DMS79 (cell line): ENCODE measurements at regions not wholly inside any gene's neighbourhood (a gene's known extent, or its start where the extent isn't known, plus 50 kb on each side); places are given as distances from the start of the nearest gene placed in this dataset.

Experiments
- DNase-seq: peaks from one replicate; lab custom pipeline; 2025; lab: John Stamatoyannopoulos, UW

DNA sequence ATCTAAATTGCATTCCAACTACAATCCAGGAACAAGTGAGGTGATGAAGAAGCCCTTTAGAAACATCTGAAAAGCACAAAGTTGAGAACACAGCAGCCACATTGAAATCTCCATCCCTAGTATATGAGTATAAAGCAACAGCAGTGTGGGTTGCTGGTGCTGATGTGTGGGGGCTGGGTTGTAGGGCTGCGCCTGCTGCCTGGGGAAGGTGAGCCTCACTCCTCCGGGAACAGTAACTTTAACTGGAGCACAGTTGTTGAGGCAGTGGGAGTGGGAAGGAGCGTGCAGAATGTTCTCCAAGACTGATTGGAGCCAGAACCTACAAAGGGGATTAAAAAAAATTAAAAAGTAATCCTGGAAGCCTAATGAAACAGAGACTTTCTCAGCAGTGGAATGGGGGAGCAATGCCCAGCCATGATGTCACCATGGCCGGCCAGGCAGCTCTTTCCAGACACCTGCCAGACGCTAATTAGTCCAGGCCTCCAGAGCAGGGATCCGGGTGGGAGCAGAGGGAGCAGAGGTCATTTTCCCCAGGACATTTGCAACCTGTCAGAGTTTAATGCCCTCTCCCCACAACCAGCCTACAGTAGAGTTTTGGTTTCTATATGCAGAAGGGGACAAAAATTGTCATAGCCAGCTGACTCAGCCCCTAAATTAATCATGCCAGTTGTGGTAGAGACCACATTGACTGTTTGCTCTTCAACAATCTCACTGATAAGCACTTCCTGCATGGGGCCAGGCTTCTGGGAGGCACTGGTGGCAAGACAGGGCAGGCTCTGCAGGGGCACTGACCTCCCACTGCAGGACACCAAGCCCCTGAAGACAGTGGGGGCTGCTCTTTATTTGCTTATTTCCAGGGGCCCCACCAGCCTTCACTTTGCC is 133.0 kb upstream of the ZNF32 start:
- DNase-seq = no peak

GRCh38 chr10:43778571-43778970 is 129.9 kb upstream of the ZNF32 start:
- DNase-seq = no peak

DNA sequence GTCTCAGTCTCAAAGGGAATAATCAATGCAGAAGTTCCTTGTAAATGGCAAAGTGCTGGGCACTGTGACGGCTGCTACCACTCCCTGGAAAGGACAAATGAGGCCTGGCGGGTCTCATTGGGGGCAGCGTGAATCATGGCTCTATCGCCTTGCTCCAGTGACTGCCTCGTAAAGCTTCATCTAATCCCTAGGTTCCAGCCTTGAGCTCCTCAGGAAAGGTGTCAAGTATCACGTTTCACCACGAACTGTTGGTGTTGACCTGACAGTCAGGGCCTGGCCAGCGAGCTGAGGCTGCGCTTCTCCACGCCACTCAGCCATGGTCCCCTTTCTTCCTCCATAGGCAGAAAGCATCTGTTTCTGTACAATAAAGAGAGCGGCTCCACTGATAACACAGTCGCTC is 126.7 kb upstream of the ZNF32 start:
- no peak for DNase-seq

DNA sequence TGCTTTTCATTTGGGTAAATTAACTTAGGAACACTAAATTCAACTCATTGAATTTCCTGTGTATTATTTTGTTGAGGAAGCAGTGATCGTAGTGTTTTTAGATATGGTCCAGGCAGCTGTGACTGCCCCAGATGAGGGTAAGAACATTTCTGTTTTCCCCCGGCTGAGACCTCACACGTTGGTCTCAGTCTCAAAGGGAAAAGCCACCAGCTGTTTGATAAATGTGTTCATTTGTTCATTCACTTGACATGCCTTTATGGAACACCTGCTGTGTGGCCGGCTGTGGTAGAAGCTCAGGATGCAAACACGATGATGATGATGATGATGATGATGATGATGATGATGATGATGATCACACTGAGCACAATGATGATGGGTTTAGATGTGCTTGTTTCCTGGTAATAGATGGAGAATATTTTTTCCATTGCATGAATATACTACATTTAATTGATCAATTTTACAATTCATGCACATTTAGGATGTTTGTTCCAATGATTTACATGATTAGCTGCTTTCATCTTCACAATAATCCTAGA is 125.6 kb upstream of the ZNF32 start:
- no peak for DNase-seq

GRCh38 chr10:43773736-43774135 is 125.1 kb upstream of the ZNF32 start:
- DNase-seq = no peak

DNA sequence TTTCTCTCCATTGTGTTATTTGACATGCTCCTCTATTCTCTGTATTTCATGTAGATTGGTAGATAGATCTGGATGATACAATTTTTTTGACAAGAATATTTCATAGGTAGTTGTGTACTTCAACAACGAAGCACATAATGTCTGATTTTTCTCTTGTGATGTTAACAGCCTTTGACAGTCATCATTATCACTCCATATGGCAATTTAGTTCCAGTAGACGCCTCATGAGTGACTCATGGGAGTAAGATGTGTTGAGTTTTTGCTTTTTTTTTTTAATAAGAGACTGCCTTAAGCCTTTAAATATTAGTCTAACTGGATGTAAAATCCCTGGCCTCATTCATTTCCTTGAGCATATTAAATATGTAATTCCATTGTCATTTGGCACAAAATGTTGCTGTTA is 123.5 kb upstream of the ZNF32 start:
- no peak for DNase-seq

GRCh38 chr10:43771675-43772074 is 123.0 kb upstream of the ZNF32 start:
- no peak for DNase-seq

DNA sequence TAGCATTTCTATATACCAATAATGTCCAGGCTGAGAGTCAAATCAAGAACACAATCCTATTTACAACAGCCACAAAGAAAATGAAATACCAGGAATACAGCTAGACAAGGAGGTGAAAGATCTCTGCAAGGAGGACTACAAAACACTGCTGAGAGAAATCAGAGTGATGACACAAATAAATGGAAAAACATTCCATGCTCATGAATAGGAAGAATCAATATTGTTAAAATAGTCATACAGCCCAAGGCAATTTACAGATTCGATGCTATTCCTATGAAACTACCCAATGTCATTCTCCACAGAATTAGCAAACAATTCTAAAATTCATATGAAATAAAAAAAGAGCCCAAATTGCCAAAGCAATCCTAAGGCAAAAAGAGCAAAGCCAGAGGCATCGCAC is 116.8 kb upstream of the ZNF32 start:
- DNase-seq = no peak

- DNase-seq = no peak
Observed at GRCh38 chr10:43763846-43764245, 115.2 kb upstream of the ZNF32 start.

- no peak for DNase-seq
Observed at GRCh38 chr10:43760514-43760913, 111.8 kb upstream of the ZNF32 start.

DNA sequence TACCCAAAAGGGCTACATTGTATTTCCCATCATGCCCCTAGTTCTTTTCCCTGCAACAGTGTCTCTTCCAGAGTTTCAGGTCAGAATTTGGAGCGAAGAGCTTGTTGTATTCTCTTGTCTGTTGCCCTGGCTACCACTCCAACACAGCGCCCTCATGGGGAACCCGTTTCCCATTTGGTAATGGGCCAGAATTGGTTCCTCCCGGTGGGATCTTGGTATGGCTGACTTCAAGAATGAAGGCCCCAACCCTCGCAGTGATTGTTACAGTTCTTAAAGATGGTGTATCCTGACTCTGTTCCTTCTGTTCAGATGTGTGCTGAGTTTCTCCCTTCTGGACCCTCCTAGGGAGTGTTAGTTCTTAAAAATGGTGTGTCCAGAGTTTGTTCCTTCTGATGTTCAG is 110.5 kb upstream of the ZNF32 start:
- no peak for DNase-seq

GRCh38 chr10:43756341-43756740 is 107.7 kb upstream of the ZNF32 start:
- DNase-seq = no peak

DNA sequence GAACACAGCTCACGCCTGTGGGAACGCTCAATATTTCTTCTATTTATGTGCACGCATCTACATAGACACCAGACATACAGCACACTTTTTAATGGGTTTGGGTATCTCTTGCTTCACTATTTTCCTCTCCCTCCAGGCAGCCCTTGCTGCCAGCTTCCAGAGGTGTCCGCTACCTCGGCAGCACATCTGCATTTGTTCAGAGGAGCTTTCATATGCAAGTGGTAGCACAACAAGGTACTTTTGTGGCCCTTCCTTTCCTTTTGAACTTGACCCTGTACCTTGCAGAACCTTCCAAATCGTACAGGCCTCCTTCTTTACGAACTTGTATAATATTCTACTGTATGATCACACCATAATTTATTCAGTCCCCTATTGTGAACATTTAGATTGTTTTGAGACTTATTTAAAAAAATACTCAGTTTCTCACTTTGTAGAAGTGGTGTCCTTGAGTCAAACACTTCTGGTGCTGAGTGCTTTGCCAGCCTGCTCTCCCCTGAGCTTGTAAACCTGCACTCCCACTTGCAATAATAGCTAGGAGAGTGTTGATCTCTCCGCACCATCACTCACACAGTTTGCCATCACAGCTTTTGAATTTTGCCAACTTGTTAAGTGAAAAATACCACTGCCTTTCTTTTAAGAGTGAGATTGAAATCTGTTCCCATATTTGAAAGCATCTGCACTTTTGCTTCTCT is 106.0 kb upstream of the ZNF32 start:
- no peak for DNase-seq

GRCh38 chr10:43753397-43754061 is 104.8 kb upstream of the ZNF32 start:
- no peak for DNase-seq

GRCh38 chr10:43752682-43753081 is 104.0 kb upstream of the ZNF32 start:
- no peak for DNase-seq

- DNase-seq = no peak
Observed at GRCh38 chr10:43751646-43752045, 103.0 kb upstream of the ZNF32 start.

- DNase-seq = no peak
Observed at GRCh38 chr10:43749940-43750552, 101.4 kb upstream of the ZNF32 start.

DNA sequence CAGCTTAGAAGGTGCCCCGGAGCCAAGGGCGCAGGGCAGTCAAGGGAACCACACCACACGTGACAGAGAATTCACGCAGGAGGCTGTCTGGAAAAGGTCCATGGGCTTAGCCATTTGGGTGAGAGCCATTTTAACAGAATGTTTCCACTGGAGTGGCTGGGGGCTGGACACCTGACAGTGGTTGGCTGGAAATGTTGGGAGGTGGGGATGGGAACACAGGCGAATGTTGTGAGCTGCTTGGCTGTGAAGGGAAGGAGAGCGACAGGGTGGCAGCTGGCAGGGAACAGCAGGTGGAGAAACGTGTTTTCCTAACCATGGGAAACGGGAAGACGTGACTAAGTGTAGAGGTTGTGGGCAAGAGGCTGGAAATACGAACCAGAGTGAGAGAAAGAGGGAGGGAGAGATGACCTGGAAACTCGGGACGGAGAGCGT is 100.5 kb upstream of the ZNF32 start:
- DNase-seq = no peak

DNA sequence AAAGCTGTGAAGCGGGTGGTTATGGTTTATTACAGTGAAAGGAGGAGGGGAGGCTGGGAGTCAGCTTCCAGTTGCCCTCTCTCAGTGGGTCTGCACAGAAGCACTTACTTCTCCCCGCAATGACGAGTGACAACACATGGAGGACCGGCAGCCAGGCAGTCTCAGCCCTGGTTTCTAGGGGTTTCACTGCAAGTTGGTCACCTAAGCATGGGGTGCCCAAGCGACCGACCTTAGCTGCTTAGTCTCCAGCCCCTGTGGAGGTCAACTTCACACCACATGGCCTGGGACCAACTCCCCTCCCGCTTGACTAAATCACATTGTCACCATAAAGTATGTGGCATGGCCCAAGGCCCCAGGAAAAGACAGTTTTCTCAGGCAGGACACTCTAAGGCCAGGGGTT is 99.9 kb upstream of the ZNF32 start:
- no peak for DNase-seq

DNA sequence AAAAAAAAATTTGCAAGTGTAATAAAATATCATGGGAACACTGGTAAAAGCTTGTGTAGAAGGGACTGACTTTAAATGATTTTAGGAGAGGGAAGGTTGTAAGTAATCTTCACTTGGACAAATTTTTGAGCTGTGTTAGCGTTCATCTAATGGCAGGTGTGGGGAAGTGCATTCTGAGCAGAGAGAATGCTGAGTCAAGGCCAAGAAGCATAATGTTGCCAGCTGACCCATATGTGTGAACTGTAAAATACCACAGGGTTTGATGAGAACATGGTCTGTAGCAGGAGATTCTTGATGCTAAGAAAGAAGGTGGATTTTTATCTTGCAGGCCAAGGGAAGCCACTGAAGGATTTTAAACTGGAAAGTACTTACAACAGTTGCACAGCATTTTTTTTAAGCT is 98.2 kb upstream of the ZNF32 start:
- DNase-seq = no peak

DNA sequence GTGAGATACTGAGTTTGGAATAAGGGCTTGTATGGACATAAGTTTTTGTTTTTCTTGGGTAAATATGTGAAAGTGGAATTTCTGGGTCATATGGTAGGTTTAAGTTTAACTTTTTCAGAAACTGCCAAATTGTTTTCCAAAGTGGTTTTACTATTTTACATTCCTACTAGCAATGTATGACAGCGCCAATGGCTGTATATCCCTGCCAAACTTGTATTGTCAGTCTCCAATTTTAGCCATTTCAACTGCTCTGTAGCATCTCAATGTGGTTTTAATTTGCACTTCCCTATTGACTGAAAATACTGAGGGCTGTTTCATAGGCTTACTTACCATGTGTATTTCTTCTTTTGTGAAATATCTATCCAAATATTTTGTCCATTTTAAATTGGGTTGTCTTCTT is 90.5 kb upstream of the ZNF32 start:
- DNase-seq = no peak

DNA sequence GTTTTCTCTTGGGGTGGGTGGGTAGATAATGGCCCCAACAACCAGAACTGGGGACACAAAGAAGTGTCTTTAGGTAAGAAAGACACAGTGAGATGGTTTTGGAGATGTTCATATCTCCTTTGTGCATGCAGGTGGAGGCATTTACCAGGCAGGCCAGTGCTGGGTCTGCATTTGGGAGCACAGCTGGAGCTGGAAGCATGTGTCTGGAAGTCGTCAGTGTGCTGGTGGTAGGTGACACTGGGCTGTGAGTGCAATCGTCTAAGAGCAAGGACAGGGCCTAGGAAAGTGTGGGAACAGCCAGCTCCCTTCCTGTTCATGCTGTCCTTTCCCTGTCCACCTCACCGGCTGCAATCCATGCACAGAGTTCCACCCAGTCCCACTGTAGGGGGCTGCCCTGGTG is 88.3 kb upstream of the ZNF32 start:
- no peak for DNase-seq
